AG04449 (cell line): ENCODE measurements at regions not wholly inside any gene's neighbourhood (a gene's known extent, or its start where the extent isn't known, plus 50 kb on each side); places are given as distances from the start of the nearest gene placed in this dataset.
"Not testable (repeated sequence)": the region's sequence is repeated elsewhere in the genome, so short reads cannot be mapped to it uniquely, and the experiment has no call there.

Experiments
- CTCF ChIA-PET: fragments of 350-600 bp; formaldehyde crosslinking; extraction: SDS; loops from one replicate; lab custom pipeline; 2021; ENCODE audit warnings: antibody characterized with exemption; lab: Yijun Ruan, JAX
- POLR2A ChIA-PET: fragments of 400-600, 350-600 bp; formaldehyde crosslinking; extraction: SDS; loops from one replicate; lab custom pipeline; 2020; ENCODE audit warnings: antibody characterized with exemption, inconsistent platforms; lab: Yijun Ruan, JAX
- DNase-seq: peaks from one replicate; pipeline ENCODE4 v3.0.0-alpha.2; 2010; ENCODE audit warnings: low read depth, low spot score
- H3K4me3 ChIP-seq: 2 replicates; pipeline ENCODE4 v1.5.1; 2011; ENCODE audit warnings: low read depth, mild to moderate bottlenecking, control low read depth, low read length
- CTCF ChIP-seq: IDR thresholded peaks from one replicate; pipeline ENCODE4 v1.5.1; 2011; ENCODE audit warnings: mild to moderate bottlenecking, moderate library complexity, low read length, control low read depth, inconsistent platforms; ENCODE audit not compliant: insufficient read depth; ENCODE audit errors: missing control alignments

GRCh38 chrX:124771292-124771691 is 424.9 kb downstream of the SH2D1A start:
- DNase-seq, result no peak
- ChIA-PET CTCF (no interaction called here), POLR2A (no interaction called here)
- TF ChIP-seq CTCF, result no peak
- H3K4me3 ChIP-seq, result no peak overlapping the region

- CTCF ChIA-PET, DNase-seq, H3K4me3 ChIP-seq, POLR2A ChIA-PET: not testable (repeated sequence)
These were observed 441.9 kb downstream of the SH2D1A start for GRCh38 chrX:124788253-124788652.

GRCh38 chrX:124789874-124790273 is 443.5 kb downstream of the SH2D1A start:
- H3K4me3 ChIP-seq, DNase-seq, POLR2A ChIA-PET, CTCF ChIA-PET: not testable (repeated sequence)

GRCh38 chrX:124791492-124792095 is 445.2 kb downstream of the SH2D1A start:
- no peak overlapping the region for H3K4me3 ChIP-seq
- ChIA-PET POLR2A (no interaction called here), CTCF (no interaction called here)
- TF ChIP-seq CTCF, result no peak
- no peak for DNase-seq

- no peak for TF ChIP-seq CTCF
- no peak overlapping the region for H3K4me3 ChIP-seq
- POLR2A ChIA-PET, result no interaction called here
- DNase-seq, result no peak
- CTCF ChIA-PET, result no interaction called here
These were observed 450.6 kb downstream of the SH2D1A start for GRCh38 chrX:124796989-124797388.

- CTCF ChIA-PET, result no interaction called here
- DNase-seq, result no peak
- no peak overlapping the region for H3K4me3 ChIP-seq
- TF ChIP-seq CTCF, result no peak
- POLR2A ChIA-PET, result no interaction called here
These were observed 458.6 kb downstream of the SH2D1A start for GRCh38 chrX:124804962-124805361.

GRCh38 chrX:124805486-124805885 is 459.1 kb downstream of the SH2D1A start:
- H3K4me3 ChIP-seq, result no peak overlapping the region
- ChIA-PET CTCF (no interaction called here), POLR2A (no interaction called here)
- DNase-seq, result no peak
- TF ChIP-seq CTCF, result no peak

- no peak overlapping the region for H3K4me3 ChIP-seq
- DNase-seq, result no peak
- ChIA-PET POLR2A (no interaction called here), CTCF (no interaction called here)
- TF ChIP-seq CTCF, result no peak
These were observed 467.7 kb downstream of the SH2D1A start for GRCh38 chrX:124814106-124814505.
